ENCODE measurements at regions not wholly inside any gene's neighbourhood (a gene's known extent, or its start where the extent isn't known, plus 50 kb on each side); places are given as distances from the start of the nearest gene placed in this dataset.

GRCh38 chr12:64944966-64945365 lies 120.5 kb downstream of the TBC1D30 start:
- H3K4me1 ChIP-seq (ENCODE audit: control insufficient read depth, extremely low read depth, insufficient read depth, low read length): no peaks in the 10 kb centered on the region
- no peak overlapping the region for H3K4me3 ChIP-seq (replicated peaks in 1 of 4; ENCODE audit: control extremely low read depth in 1 of 4, insufficient read depth in 1 of 4, low read depth in 3 of 4, low read length in 4 of 4)
- no peak overlapping the region for H3K4me2 ChIP-seq (ENCODE audit: extremely low read depth, insufficient read depth, low read length)
- peaks cover 2% of the 10 kb centered on the region for H3K27me3 ChIP-seq (ENCODE audit: control insufficient read depth, insufficient read depth, low read length)
- H3K79me2 ChIP-seq (ENCODE audit: control insufficient read depth, insufficient read depth, low read length): no peaks in the 10 kb centered on the region
- no peaks in the 10 kb centered on the region for H3K9me3 ChIP-seq (ENCODE audit: control insufficient read depth, insufficient read depth, low read depth, low read length)
- H4K20me1 ChIP-seq (ENCODE audit: control insufficient read depth, extremely low read depth, insufficient read depth, low read length): no peaks in the 10 kb centered on the region
- TF ChIP-seq EZH2 (IDR thresholded peaks at IDR 0.05; ENCODE audit: low read length, missing control alignments) (no peak), CTCF (conservative IDR thresholded peaks at IDR 0.05 in 1 of 2, IDR thresholded peaks at IDR 0.05 in 1 of 2; ENCODE audit: low read depth in 1 of 2, low read length in 2 of 2) (no peak)
- no peak overlapping the region for H3K9ac ChIP-seq (ENCODE audit: insufficient read depth, low read length)
- no peak overlapping the region for H3K27ac ChIP-seq (ENCODE audit: insufficient read depth, low read length)
- H3K36me3 ChIP-seq (ENCODE audit: control insufficient read depth, insufficient read depth, low read length): no peaks in the 10 kb centered on the region
- DNase-seq (ENCODE audit: low read depth in 2 of 2): no peak
- H2AFZ ChIP-seq (ENCODE audit: low read length): no peak overlapping the region

- no peak overlapping the region for H2AFZ ChIP-seq (ENCODE audit: low read length)
- no peak for TF ChIP-seq CTCF (conservative IDR thresholded peaks at IDR 0.05 in 1 of 2, IDR thresholded peaks at IDR 0.05 in 1 of 2; ENCODE audit: low read depth in 1 of 2, low read length in 2 of 2)
- TF ChIP-seq EZH2 (IDR thresholded peaks at IDR 0.05; ENCODE audit: low read length, missing control alignments): no peak
- DNase-seq (ENCODE audit: low read depth in 2 of 2): peak; percentile 42 to 55
- H3K9ac ChIP-seq (ENCODE audit: insufficient read depth, low read length): no peak overlapping the region
- no peak overlapping the region for H3K4me3 ChIP-seq (replicated peaks in 1 of 4; ENCODE audit: control extremely low read depth in 1 of 4, insufficient read depth in 1 of 4, low read depth in 3 of 4, low read length in 4 of 4)
- no peak overlapping the region for H3K27ac ChIP-seq (ENCODE audit: insufficient read depth, low read length)
- no peak overlapping the region for H3K4me2 ChIP-seq (ENCODE audit: extremely low read depth, insufficient read depth, low read length)
- H3K36me3 ChIP-seq (ENCODE audit: control insufficient read depth, insufficient read depth, low read length): no peaks in the 10 kb centered on the region
- H3K79me2 ChIP-seq (ENCODE audit: control insufficient read depth, insufficient read depth, low read length): no peaks in the 10 kb centered on the region
- peaks cover 2% of the 10 kb centered on the region for H3K27me3 ChIP-seq (ENCODE audit: control insufficient read depth, insufficient read depth, low read length)
- no peaks in the 10 kb centered on the region for H3K4me1 ChIP-seq (ENCODE audit: control insufficient read depth, extremely low read depth, insufficient read depth, low read length)
- H4K20me1 ChIP-seq (ENCODE audit: control insufficient read depth, extremely low read depth, insufficient read depth, low read length): no peaks in the 10 kb centered on the region
- no peaks in the 10 kb centered on the region for H3K9me3 ChIP-seq (ENCODE audit: control insufficient read depth, insufficient read depth, low read depth, low read length)
Observed at GRCh38 chr12:64946132-64946829, 121.8 kb downstream of the TBC1D30 start.

- TF ChIP-seq EZH2 (IDR thresholded peaks at IDR 0.05; ENCODE audit: low read length, missing control alignments) (no peak), CTCF (conservative IDR thresholded peaks at IDR 0.05 in 1 of 2, IDR thresholded peaks at IDR 0.05 in 1 of 2; ENCODE audit: low read depth in 1 of 2, low read length in 2 of 2) (no peak)
Observed at GRCh38 chr12:64950711-64951298, 126.4 kb downstream of the TBC1D30 start.

More at GRCh38 chr12:64950711-64951298, 126.4 kb downstream of the TBC1D30 start:
- no peak overlapping the region for H3K9ac ChIP-seq (ENCODE audit: insufficient read depth, low read length)
- H4K20me1 ChIP-seq (ENCODE audit: control insufficient read depth, extremely low read depth, insufficient read depth, low read length): no peaks in the 10 kb centered on the region
- no peaks in the 10 kb centered on the region for H3K36me3 ChIP-seq (ENCODE audit: control insufficient read depth, insufficient read depth, low read length)
- no peak for DNase-seq (ENCODE audit: low read depth in 2 of 2)
- no peak overlapping the region for H2AFZ ChIP-seq (ENCODE audit: low read length)
- H3K9me3 ChIP-seq (ENCODE audit: control insufficient read depth, insufficient read depth, low read depth, low read length): no peaks in the 10 kb centered on the region
- H3K4me1 ChIP-seq (ENCODE audit: control insufficient read depth, extremely low read depth, insufficient read depth, low read length): no peaks in the 10 kb centered on the region
- H3K4me3 ChIP-seq (replicated peaks in 1 of 4; ENCODE audit: control extremely low read depth in 1 of 4, insufficient read depth in 1 of 4, low read depth in 3 of 4, low read length in 4 of 4): no peak overlapping the region
- peaks cover 2% of the 10 kb centered on the region for H3K27me3 ChIP-seq (ENCODE audit: control insufficient read depth, insufficient read depth, low read length)
- no peak overlapping the region for H3K4me2 ChIP-seq (ENCODE audit: extremely low read depth, insufficient read depth, low read length)
- H3K27ac ChIP-seq (ENCODE audit: insufficient read depth, low read length): no peak overlapping the region
- no peaks in the 10 kb centered on the region for H3K79me2 ChIP-seq (ENCODE audit: control insufficient read depth, insufficient read depth, low read length)

Measured in fibroblast of lung (primary cell).